T-helper 17 cell (primary cell): ENCODE measurements at regions not wholly inside any gene's neighbourhood (a gene's known extent, or its start where the extent isn't known, plus 50 kb on each side); places are given as distances from the start of the nearest gene placed in this dataset.
"Not testable (repeated sequence)": the region's sequence is repeated elsewhere in the genome, so short reads cannot be mapped to it uniquely, and the experiment has no call there.

ENCODE experiments used
- ATAC-seq: fragments of 150-1000 bp; cut with Tn5 transposase; 2 replicates; pipeline ENCODE4 v1.10.0; 2021; ENCODE audit warnings: mild to moderate bottlenecking, moderate library complexity
- DNase-seq, 3 donors: peaks; one replicate each; pipeline versions ENCODE4 v3.0.0 to v3.0.0-alpha.2; 2020 to 2021
- H3K9me3 ChIP-seq: one replicate; pipeline ENCODE4 v1.7.0; 2013; ENCODE audit warnings: low read length, mild to moderate bottlenecking; ENCODE audit not compliant: control insufficient read depth, poor library complexity, severe bottlenecking
- H3K27ac Mint-ChIP-seq: one replicate; pipeline ENCODE4 v1.8.0; 2022; ENCODE audit warnings: mild to moderate bottlenecking, moderate library complexity, mixed read lengths
- H3K27me3 Mint-ChIP-seq: one replicate; pipeline ENCODE4 v1.8.0; 2022; ENCODE audit warnings: mixed read lengths
- H3K36me3 Mint-ChIP-seq: one replicate; pipeline ENCODE4 v1.8.0; 2022; ENCODE audit warnings: low read depth, mixed read lengths
- H3K4me1 Mint-ChIP-seq: one replicate; pipeline ENCODE4 v1.8.0; 2022; ENCODE audit warnings: mild to moderate bottlenecking, mixed read lengths
- H3K4me3 Mint-ChIP-seq: one replicate; pipeline ENCODE4 v1.8.0; 2022; ENCODE audit warnings: mild to moderate bottlenecking, moderate library complexity, mixed read lengths

- H3K4me1 Mint-ChIP-seq, ATAC-seq, H3K27me3 Mint-ChIP-seq, H3K27ac Mint-ChIP-seq, H3K4me3 Mint-ChIP-seq, H3K9me3 ChIP-seq, H3K36me3 Mint-ChIP-seq, DNase-seq: not testable (repeated sequence)
Measured at GRCh38 chr2:111356512-111357031, 235.9 kb downstream of the BCL2L11 start.

- not testable (repeated sequence) for H3K4me1 Mint-ChIP-seq, H3K27ac Mint-ChIP-seq, ATAC-seq, H3K27me3 Mint-ChIP-seq, DNase-seq, H3K9me3 ChIP-seq, H3K36me3 Mint-ChIP-seq
- H3K4me3 Mint-ChIP-seq, result peak overlapping the region; percentile 36
Measured at GRCh38 chr2:111365986-111366640, 245.4 kb downstream of the BCL2L11 start.

GRCh38 chr2:111366641-111367029, 245.9 kb downstream of the BCL2L11 start:
- H3K4me1 Mint-ChIP-seq, H3K4me3 Mint-ChIP-seq, ATAC-seq, H3K9me3 ChIP-seq, H3K36me3 Mint-ChIP-seq, H3K27me3 Mint-ChIP-seq, H3K27ac Mint-ChIP-seq, DNase-seq: not testable (repeated sequence)

- not testable (repeated sequence) for H3K36me3 Mint-ChIP-seq, DNase-seq, H3K27me3 Mint-ChIP-seq, H3K27ac Mint-ChIP-seq, H3K9me3 ChIP-seq, H3K4me3 Mint-ChIP-seq, H3K4me1 Mint-ChIP-seq, ATAC-seq
Measured at GRCh38 chr2:111367080-111367479, 246.4 kb downstream of the BCL2L11 start.

- not testable (repeated sequence) for H3K27me3 Mint-ChIP-seq, H3K27ac Mint-ChIP-seq, H3K4me3 Mint-ChIP-seq, H3K36me3 Mint-ChIP-seq, H3K9me3 ChIP-seq, H3K4me1 Mint-ChIP-seq, DNase-seq, ATAC-seq
Measured at GRCh38 chr2:111367871-111368270, 247.2 kb downstream of the BCL2L11 start.

- H3K4me1 Mint-ChIP-seq, H3K36me3 Mint-ChIP-seq, H3K27ac Mint-ChIP-seq, ATAC-seq, H3K27me3 Mint-ChIP-seq, DNase-seq, H3K4me3 Mint-ChIP-seq, H3K9me3 ChIP-seq: not testable (repeated sequence)
Measured at GRCh38 chr2:111368288-111368687, 247.6 kb downstream of the BCL2L11 start.

- H3K9me3 ChIP-seq, H3K36me3 Mint-ChIP-seq, DNase-seq, ATAC-seq, H3K27ac Mint-ChIP-seq, H3K4me3 Mint-ChIP-seq, H3K4me1 Mint-ChIP-seq, H3K27me3 Mint-ChIP-seq: not testable (repeated sequence)
Measured at GRCh38 chr2:111373060-111373459, 252.3 kb downstream of the BCL2L11 start.

GRCh38 chr2:111373989-111374388, 253.3 kb downstream of the BCL2L11 start:
- not testable (repeated sequence) for H3K9me3 ChIP-seq, H3K27ac Mint-ChIP-seq, H3K36me3 Mint-ChIP-seq, ATAC-seq, H3K27me3 Mint-ChIP-seq, H3K4me1 Mint-ChIP-seq, H3K4me3 Mint-ChIP-seq, DNase-seq

GRCh38 chr2:111374734-111375133, 254.0 kb downstream of the BCL2L11 start:
- not testable (repeated sequence) for H3K27ac Mint-ChIP-seq, DNase-seq, H3K4me1 Mint-ChIP-seq, H3K36me3 Mint-ChIP-seq, ATAC-seq, H3K4me3 Mint-ChIP-seq, H3K9me3 ChIP-seq, H3K27me3 Mint-ChIP-seq

- H3K27me3 Mint-ChIP-seq, H3K36me3 Mint-ChIP-seq, H3K9me3 ChIP-seq, H3K27ac Mint-ChIP-seq, H3K4me1 Mint-ChIP-seq, ATAC-seq, DNase-seq, H3K4me3 Mint-ChIP-seq: not testable (repeated sequence)
Measured at GRCh38 chr2:111375320-111375883, 254.7 kb downstream of the BCL2L11 start.

- H3K4me3 Mint-ChIP-seq, ATAC-seq, DNase-seq, H3K36me3 Mint-ChIP-seq, H3K9me3 ChIP-seq, H3K27me3 Mint-ChIP-seq, H3K27ac Mint-ChIP-seq, H3K4me1 Mint-ChIP-seq: not testable (repeated sequence)
Measured at GRCh38 chr2:111376272-111376970, 255.7 kb downstream of the BCL2L11 start.

GRCh38 chr2:111376971-111377352, 256.2 kb downstream of the BCL2L11 start:
- not testable (repeated sequence) for H3K27ac Mint-ChIP-seq, DNase-seq, H3K9me3 ChIP-seq, H3K4me3 Mint-ChIP-seq, ATAC-seq, H3K36me3 Mint-ChIP-seq, H3K27me3 Mint-ChIP-seq, H3K4me1 Mint-ChIP-seq

GRCh38 chr2:111377386-111377959, 256.8 kb downstream of the BCL2L11 start:
- H3K36me3 Mint-ChIP-seq, H3K27ac Mint-ChIP-seq, ATAC-seq, H3K4me1 Mint-ChIP-seq, DNase-seq, H3K4me3 Mint-ChIP-seq, H3K9me3 ChIP-seq, H3K27me3 Mint-ChIP-seq: not testable (repeated sequence)
